ENCODE measurements at regions not wholly inside any gene's neighbourhood (a gene's known extent, or its start where the extent isn't known, plus 50 kb on each side); places are given as distances from the start of the nearest gene placed in this dataset.

DNA sequence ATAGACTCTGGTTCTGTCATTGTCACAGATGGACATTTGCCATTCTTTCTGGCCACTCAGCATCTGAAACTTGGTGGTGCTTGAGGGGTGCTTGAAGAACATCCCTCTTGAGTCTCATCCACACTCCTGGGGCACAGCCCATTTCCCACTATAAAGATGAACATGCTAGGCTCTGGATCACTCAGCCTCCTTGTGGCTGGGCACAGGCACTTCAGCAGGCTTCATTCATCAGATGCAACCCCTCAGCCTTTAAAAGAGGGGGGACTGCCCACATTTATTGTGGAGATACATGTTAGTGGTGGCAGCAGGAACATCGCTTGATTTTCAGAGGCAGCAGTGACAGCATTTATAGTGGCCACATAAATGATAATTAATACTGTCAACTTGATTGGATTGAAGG is 124.7 kb upstream of the NIPBL start:
- Histone ChIP-seq H3K27me3 (ENCODE audit: insufficient read depth, low read depth, severe bottlenecking) (no peaks in the 10 kb centered on the region), H3K27ac (no peak overlapping the region), H3K9me3 (ENCODE audit: severe bottlenecking) (no peaks in the 10 kb centered on the region), H3K36me3 (no peaks in the 10 kb centered on the region), H3K4me3 (ENCODE audit: low read depth, low read length) (no peak overlapping the region)
- DNase-seq, result peak; percentile 18
- TF ChIP-seq, protein P1, sequence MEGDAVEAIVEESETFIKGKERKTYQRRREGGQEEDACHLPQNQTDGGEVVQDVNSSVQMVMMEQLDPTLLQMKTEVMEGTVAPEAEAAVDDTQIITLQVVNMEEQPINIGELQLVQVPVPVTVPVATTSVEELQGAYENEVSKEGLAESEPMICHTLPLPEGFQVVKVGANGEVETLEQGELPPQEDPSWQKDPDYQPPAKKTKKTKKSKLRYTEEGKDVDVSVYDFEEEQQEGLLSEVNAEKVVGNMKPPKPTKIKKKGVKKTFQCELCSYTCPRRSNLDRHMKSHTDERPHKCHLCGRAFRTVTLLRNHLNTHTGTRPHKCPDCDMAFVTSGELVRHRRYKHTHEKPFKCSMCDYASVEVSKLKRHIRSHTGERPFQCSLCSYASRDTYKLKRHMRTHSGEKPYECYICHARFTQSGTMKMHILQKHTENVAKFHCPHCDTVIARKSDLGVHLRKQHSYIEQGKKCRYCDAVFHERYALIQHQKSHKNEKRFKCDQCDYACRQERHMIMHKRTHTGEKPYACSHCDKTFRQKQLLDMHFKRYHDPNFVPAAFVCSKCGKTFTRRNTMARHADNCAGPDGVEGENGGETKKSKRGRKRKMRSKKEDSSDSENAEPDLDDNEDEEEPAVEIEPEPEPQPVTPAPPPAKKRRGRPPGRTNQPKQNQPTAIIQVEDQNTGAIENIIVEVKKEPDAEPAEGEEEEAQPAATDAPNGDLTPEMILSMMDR (IDR thresholded peaks at IDR 0.05; ENCODE audit: low read depth, low read length), result peak; percentile 47

DNA sequence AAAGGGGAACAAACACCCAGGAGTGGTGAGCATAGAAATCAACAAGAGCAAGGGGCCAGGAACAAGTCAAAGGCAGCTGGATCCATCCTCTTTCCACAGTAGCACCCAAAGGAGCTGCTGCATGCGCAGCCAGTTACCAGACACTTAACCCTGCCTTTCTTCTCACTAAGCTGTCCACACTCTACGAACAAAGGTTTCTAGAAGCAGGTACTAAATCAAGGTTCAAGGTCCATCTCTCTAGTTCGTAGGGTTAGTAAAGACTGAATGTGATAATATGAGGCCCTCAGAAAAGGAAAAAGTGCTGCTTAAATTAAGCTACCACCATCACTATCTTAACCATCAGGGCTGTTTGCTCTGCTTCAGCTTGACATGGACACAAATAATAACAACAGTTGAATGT is 121.2 kb upstream of the NIPBL start:
- TF ChIP-seq, protein P1 (IDR thresholded peaks at IDR 0.05; ENCODE audit: low read depth, low read length), result no peak
- Histone ChIP-seq H3K9me3 (ENCODE audit: severe bottlenecking) (no peaks in the 10 kb centered on the region), H3K27ac (no peak overlapping the region), H3K4me3 (ENCODE audit: low read depth, low read length) (no peak overlapping the region), H3K27me3 (ENCODE audit: insufficient read depth, low read depth, severe bottlenecking) (no peaks in the 10 kb centered on the region), H3K36me3 (no peaks in the 10 kb centered on the region)
- no peak for DNase-seq

DNA sequence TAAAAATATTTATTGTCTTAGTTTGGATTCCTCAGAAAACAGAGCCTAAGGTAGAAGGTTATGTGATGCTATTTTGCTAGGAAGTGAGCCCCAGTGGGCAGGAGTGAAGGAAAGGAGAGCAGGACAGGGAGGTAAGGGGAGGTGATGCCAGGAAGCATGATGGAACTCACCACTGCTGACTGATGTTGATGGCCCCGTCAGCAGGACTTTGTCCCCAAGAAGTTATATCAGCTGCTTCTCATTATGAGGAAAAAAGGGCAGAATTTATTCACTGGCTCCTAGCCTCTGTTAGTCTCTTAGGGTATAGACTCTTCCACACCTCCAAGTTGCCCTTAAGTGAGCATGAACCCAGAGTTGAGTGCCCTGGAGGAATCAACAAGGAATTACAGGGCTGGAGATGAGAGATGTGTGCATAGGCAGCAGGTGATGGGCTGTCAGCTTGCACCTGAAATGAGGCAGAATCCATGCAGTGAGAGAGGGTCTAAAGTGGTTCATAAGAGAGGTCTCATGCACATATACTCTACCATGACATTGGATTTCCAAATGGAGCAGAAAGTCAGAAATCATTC is 120.6 kb upstream of the NIPBL start:
- Histone ChIP-seq H3K27ac (no peak overlapping the region), H3K27me3 (ENCODE audit: insufficient read depth, low read depth, severe bottlenecking) (no peaks in the 10 kb centered on the region), H3K9me3 (ENCODE audit: severe bottlenecking) (no peaks in the 10 kb centered on the region), H3K4me3 (ENCODE audit: low read depth, low read length) (no peak overlapping the region), H3K36me3 (no peaks in the 10 kb centered on the region)
- DNase-seq, result no peak
- TF ChIP-seq, protein P1 (IDR thresholded peaks at IDR 0.05; ENCODE audit: low read depth, low read length), result no peak

DNA sequence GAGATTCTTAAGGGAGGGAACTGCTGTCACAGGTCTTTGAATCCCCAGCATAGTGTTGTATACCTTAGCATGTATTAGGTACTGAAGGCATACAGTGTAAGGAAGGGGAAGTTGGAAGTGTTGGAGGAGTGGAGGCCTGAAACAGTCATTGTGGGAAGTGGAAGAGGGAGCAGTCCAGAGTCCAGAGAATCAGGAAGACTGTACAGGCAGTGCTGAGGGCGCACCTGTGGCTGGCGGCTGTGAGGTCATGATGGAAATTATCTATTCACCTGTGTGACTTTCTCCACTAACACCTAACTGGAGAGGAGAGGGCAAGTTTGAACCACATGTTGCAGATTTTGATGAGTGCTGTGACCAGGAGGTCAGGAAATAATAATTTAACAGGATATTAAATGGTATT is 119.7 kb upstream of the NIPBL start:
- Histone ChIP-seq H3K9me3 (ENCODE audit: severe bottlenecking) (no peaks in the 10 kb centered on the region), H3K4me3 (ENCODE audit: low read depth, low read length) (no peak overlapping the region), H3K27ac (no peak overlapping the region), H3K36me3 (no peaks in the 10 kb centered on the region), H3K27me3 (ENCODE audit: insufficient read depth, low read depth, severe bottlenecking) (no peaks in the 10 kb centered on the region)
- TF ChIP-seq, protein P1 (IDR thresholded peaks at IDR 0.05; ENCODE audit: low read depth, low read length), result no peak
- DNase-seq, result no peak

DNA sequence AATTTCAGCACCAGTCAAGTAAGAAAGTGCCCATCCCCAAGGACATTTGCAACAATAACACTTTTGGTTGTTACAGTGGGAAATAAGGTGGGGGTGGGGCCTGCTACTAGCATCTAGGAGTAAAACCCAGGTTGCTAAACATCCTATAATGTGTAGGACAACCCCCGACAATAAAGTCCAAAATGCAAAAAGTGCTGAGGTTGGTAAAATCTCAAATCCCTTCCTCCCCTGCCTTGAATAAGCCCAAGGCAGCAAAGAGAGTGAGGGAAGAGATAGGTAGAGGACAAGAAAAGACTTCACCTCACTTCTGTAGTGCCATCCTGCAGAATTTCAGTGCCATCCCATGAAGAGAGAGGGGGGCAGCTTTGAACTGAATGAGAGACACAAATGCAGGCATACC is 117.5 kb upstream of the NIPBL start:
- no peak overlapping the region for H3K4me3 ChIP-seq (ENCODE audit: low read depth, low read length)
- no peaks in the 10 kb centered on the region for H3K9me3 ChIP-seq (ENCODE audit: severe bottlenecking)
- H3K27me3 ChIP-seq (ENCODE audit: insufficient read depth, low read depth, severe bottlenecking), result no peaks in the 10 kb centered on the region
- DNase-seq, result no peak
- no peaks in the 10 kb centered on the region for H3K36me3 ChIP-seq
- H3K27ac ChIP-seq, result no peak overlapping the region
- TF ChIP-seq, protein P1 (IDR thresholded peaks at IDR 0.05; ENCODE audit: low read depth, low read length), result no peak

DNA sequence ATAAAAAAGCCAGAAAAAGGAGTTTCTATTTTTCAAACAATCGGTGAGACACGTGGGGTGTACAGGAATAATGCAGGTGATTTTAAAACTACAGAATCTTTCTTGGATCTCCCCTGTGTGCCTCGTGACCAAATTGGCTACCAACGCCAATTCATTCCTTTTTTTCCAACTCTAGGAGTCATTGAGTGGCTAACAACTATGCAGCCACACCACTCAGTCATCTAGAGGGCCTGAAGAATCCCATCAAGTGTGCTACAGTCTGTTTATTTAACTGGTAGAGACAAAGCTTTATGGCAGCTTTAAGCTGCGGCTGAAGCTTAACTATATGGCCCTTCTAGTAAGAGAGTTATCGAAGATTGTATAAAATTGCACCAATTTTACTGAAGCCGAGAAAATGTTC is 113.1 kb upstream of the NIPBL start:
- DNase-seq, result no peak
- Histone ChIP-seq H3K27ac (no peak overlapping the region), H3K36me3 (no peaks in the 10 kb centered on the region), H3K4me3 (ENCODE audit: low read depth, low read length) (no peak overlapping the region), H3K9me3 (ENCODE audit: severe bottlenecking) (peaks cover 12% of the 10 kb centered on the region), H3K27me3 (ENCODE audit: insufficient read depth, low read depth, severe bottlenecking) (no peaks in the 10 kb centered on the region)
- TF ChIP-seq, protein P1 (IDR thresholded peaks at IDR 0.05; ENCODE audit: low read depth, low read length), result no peak

Measured in WERI-Rb-1 (cell line).